ENCODE measurements at regions not wholly inside any gene's neighbourhood (a gene's known extent, or its start where the extent isn't known, plus 50 kb on each side); places are given as distances from the start of the nearest gene placed in this dataset.

GRCh38 chr11:69904974-69905535, 85.8 kb upstream of the FGF3 start:
- no peaks in the 10 kb centered on the region for H3K9me3 ChIP-seq
- TF ChIP-seq, protein P1, sequence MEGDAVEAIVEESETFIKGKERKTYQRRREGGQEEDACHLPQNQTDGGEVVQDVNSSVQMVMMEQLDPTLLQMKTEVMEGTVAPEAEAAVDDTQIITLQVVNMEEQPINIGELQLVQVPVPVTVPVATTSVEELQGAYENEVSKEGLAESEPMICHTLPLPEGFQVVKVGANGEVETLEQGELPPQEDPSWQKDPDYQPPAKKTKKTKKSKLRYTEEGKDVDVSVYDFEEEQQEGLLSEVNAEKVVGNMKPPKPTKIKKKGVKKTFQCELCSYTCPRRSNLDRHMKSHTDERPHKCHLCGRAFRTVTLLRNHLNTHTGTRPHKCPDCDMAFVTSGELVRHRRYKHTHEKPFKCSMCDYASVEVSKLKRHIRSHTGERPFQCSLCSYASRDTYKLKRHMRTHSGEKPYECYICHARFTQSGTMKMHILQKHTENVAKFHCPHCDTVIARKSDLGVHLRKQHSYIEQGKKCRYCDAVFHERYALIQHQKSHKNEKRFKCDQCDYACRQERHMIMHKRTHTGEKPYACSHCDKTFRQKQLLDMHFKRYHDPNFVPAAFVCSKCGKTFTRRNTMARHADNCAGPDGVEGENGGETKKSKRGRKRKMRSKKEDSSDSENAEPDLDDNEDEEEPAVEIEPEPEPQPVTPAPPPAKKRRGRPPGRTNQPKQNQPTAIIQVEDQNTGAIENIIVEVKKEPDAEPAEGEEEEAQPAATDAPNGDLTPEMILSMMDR (IDR thresholded peaks at IDR 0.05) = no peak
- H3K4me3 ChIP-seq = no peak overlapping the region

DNA sequence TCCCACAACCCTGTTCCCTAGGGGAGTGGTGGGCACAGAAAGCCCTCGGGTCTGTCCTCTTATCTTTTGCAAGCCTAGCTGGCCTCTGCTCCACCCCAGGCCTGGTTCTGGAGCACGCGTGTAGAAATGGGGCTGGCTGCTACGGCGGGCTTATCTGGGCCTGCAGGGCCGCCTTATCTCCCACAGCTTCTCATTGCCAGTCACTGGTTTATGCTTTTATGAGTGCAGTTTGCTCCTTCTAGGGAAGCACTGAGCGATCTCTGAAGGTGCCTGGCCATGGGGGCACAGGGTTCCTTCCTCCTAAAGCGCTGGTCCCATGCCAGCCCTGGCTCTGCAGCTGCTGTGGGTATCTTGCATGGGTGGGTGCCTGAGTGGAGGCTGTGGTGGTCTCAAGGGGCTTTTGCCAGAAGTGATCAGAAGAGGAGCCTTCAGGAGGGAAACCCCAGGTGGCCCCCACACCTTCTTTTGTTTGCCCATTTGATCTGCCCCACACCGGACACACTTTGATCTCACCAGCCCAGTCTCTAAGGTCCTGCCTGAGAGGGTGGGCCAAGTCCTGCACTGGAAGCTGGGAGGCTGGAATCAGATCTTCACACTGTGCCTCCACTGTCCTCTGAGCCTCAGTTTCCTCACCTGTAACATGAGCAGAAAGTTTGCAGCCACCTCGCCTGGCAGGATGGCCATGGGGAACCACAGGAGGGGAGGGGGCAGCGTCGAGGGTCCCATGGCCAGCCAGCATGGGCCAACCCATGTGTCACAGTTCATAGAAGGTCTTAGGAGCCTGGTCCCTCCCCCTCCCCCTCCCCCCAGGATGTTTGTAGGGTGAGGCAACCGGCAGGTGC, 86.6 kb upstream of the FGF3 start:
- ATAC-seq (peak; percentile 96), DNase-seq (peak; percentile 76 to 81 (median 77))
- Histone ChIP-seq H3K9me3 (no peaks in the 10 kb centered on the region), H3K4me3 (no peak overlapping the region), H3K4me1 (ENCODE audit: low read depth) (peaks cover 14% of the 10 kb centered on the region), H3K36me3 (ENCODE audit: low read depth) (no peaks in the 10 kb centered on the region)
- TF ChIP-seq, protein P1 (IDR thresholded peaks at IDR 0.05) = no peak
- intact Hi-C loops (cut with DNase I, micrococcal nuclease) = no loop called here

More at GRCh38 chr11:69904974-69905535, 85.8 kb upstream of the FGF3 start:
- peak in 2 of 3 donors; percentile 13 to 27 for DNase-seq
- Histone ChIP-seq H3K4me1 (ENCODE audit: low read depth) (peaks cover 14% of the 10 kb centered on the region), H3K36me3 (ENCODE audit: low read depth) (no peaks in the 10 kb centered on the region)
- intact Hi-C loops (cut with DNase I, micrococcal nuclease) = no loop called here
- peak; percentile 10 for ATAC-seq

DNA sequence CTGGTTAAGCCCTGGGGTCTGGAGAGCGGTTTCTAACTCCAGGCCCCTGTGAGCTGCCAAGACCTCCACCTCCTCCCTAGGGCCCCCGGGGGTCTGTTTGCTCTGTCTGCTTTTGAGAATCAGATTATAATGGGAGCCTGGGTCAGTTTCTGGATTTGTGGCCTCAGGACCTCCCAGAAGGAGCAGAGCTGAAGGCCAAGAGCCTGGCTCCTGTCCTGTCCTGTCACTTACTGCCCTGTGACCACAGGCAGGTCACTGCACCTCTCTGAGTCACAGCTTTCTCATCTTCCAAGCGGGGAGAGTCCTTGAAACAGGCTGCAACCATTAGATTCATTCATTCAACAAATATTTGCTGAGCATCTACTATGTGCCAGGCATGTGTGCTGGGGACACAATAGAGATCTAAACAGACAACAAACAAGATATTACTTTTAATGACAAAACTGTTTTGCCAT, 87.3 kb upstream of the FGF3 start:
- DNase-seq = no peak
- no peaks in the 10 kb centered on the region for H3K9me3 ChIP-seq
- H3K4me3 ChIP-seq = no peak overlapping the region
- peaks cover 14% of the 10 kb centered on the region for H3K4me1 ChIP-seq (ENCODE audit: low read depth)
- H3K36me3 ChIP-seq (ENCODE audit: low read depth) = no peaks in the 10 kb centered on the region
- intact Hi-C loops (cut with DNase I, micrococcal nuclease) = no loop called here
- ATAC-seq = no peak
- TF ChIP-seq, protein P1 (IDR thresholded peaks at IDR 0.05) = no peak

- ATAC-seq (no peak), DNase-seq (peak in 2 of 3 donors; percentile 17 to 28)
- H3K4me1 ChIP-seq (ENCODE audit: low read depth) = peaks cover 14% of the 10 kb centered on the region
These were observed 88.4 kb upstream of the FGF3 start for GRCh38 chr11:69907611-69908010.

GRCh38 chr11:69908511-69909220, 89.5 kb upstream of the FGF3 start:
- peaks cover 14% of the 10 kb centered on the region for H3K4me1 ChIP-seq (ENCODE audit: low read depth)
- H3K9me3 ChIP-seq = no peaks in the 10 kb centered on the region
- no peaks in the 10 kb centered on the region for H3K36me3 ChIP-seq (ENCODE audit: low read depth)
- intact Hi-C loops (cut with DNase I, micrococcal nuclease) = no loop called here
- ATAC-seq = no peak
- H3K4me3 ChIP-seq = no peak overlapping the region
- TF ChIP-seq, protein P1 (IDR thresholded peaks at IDR 0.05) = no peak
- peak in 2 of 3 donors; percentile 22 to 25 for DNase-seq

More at GRCh38 chr11:69907611-69908010, 88.4 kb upstream of the FGF3 start:
- H3K36me3 ChIP-seq (ENCODE audit: low read depth) = no peaks in the 10 kb centered on the region
- TF ChIP-seq, protein P1 (IDR thresholded peaks at IDR 0.05) = no peak
- no peaks in the 10 kb centered on the region for H3K9me3 ChIP-seq
- intact Hi-C loops (cut with DNase I, micrococcal nuclease) = no loop called here
- no peak overlapping the region for H3K4me3 ChIP-seq

Measured in mucosa of descending colon (tissue), 3 donors.